Activated T-cell treated with anti-CD3 and anti-CD28 coated beads for 24 hours (primary cell): ENCODE measurements at regions not wholly inside any gene's neighbourhood (a gene's known extent, or its start where the extent isn't known, plus 50 kb on each side); places are given as distances from the start of the nearest gene placed in this dataset.

ENCODE experiments used
- DNase-seq: peaks from one replicate; pipeline ENCODE4 v3.0.0-alpha.2; 2020; ENCODE audit warnings: low read depth

DNA sequence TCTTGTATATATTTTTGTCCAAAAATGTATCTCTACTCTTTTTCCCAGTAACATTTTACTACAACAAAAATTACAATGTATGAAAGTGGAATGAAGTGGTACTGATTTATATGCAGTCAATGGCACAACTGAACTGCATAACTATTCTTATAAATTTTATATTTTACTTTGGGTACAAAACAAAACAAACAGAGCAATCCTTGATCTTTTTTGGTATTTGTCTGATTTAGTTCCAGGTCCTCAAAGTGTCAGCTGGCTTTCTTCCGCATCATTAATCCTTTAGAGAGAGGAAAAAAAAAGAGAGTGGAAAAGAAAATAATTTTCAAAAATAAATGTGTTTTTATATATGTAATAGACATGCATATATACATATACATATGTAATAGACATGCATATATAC is 252.4 kb upstream of the SLIT2 start:
- no peak for DNase-seq

DNA sequence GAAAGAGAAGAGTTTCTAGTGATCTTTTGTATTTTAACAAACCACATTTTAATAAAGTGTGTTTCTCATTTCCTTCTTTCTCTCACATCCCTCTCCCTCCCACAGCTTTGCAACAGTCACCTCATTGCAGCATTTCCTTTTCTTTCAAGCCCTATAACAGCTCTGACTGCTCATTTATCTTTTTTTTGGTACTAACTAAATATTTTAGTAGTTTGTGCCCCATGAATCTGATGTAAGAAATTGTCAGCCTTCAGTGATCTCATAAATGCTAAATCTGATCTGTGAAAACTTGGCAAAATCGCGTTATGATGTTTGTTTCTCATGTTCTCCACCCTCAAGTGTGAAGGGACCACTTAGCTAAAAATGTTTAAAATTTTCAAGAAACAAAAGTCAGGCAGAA is 258.5 kb upstream of the SLIT2 start:
- DNase-seq = no peak

DNA sequence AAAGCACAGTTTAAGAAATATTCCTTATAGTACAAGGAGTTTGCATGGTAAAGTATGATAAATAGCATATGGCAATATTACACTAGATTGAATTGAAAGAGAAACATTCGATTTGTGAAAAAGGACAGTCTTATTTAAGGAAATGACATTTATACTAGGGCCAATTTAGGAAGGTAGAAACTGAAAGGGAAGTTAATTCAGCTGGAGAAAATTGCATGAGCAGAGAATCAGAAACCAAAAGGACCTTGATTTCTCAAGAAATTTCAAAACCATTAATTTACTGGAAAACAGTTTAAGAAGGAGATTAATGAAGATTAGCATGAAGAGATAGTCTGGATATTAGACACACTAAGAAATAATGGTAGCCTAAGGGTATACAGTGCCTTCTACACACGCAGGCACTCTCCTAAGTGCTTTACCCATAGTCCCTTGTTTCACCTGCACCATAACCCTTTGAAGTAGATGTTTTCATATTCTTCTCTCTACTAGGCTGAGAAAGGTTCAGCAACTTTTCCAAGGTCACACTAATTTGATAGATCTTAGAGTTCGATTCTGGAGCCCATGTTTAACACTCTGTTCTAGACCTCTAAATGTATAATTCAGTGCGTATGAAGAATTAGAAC is 259.1 kb upstream of the SLIT2 start:
- DNase-seq = no peak

DNA sequence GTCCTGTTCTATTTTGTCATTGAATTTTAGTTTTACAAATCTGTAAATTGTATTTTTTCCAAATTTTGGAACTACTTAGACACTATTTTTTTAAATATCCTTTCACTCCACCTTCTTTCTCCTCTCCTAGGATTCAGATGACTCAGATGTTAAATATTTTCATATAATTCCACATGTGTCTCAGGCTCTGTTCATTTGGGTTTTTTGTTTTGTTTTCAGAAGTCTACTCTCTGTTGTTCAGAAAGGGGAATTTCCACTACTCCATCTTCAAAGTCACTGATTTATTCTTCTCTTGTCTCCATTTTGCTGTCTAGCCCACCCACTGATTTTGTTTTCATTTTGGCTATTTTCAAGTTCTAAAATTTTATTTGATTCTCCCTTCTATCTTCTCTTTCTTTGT is 264.0 kb upstream of the SLIT2 start:
- no peak for DNase-seq

DNA sequence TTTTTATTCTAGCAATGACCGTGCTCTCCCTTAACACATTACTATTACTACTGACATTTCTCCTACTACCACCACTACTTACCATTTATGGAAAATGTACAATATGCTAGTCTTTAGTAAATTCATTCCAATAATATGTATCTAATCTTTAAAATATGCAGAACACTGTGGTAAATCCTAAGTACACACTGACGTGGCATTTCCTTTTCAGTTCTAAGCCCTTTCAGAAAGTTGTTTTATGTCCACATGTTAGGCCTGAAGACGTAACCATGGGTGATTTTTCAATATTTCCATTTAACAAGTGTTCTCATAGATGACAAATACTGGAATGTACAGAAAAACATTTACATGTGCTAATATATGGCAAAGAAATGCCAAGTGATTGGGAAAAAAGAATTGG is 268.6 kb upstream of the SLIT2 start:
- DNase-seq = no peak

DNA sequence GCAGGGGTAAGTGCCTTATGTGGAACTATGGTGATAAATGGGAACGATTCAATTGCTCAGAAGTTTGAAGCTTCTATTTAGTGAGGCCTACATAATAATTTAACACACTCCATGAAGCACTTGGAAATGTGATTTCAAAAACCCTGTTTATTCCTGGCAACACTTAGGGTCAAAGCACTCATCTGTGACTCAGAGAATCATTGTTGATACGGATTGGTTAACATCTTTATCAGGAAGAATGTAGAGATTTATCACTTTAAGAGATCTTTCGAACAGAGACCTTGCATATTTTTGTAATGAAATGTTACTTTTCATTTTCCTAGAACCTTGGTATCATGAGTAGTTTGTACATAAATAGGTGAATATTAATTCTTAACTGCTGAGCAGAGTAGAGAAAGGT is 269.1 kb upstream of the SLIT2 start:
- no peak for DNase-seq

DNA sequence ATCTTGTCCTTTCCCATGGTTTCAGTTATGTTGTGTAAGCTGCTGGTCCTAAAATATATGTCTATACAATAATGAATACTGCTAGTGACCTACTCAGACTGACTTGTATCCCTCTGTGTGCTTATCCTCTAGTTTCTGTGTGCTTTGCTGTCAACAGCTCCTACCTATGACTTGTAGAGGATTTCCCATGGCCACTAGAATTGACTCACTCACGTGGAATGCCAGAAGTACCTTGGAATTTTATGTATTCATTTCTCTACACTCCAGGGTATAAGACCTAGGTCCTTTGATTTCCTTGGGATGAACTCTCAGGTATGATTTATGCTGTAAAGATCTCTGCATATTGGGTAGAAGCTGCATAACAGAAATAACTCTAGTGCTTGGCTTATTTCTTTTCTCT is 279.9 kb upstream of the SLIT2 start:
- no peak for DNase-seq

DNA sequence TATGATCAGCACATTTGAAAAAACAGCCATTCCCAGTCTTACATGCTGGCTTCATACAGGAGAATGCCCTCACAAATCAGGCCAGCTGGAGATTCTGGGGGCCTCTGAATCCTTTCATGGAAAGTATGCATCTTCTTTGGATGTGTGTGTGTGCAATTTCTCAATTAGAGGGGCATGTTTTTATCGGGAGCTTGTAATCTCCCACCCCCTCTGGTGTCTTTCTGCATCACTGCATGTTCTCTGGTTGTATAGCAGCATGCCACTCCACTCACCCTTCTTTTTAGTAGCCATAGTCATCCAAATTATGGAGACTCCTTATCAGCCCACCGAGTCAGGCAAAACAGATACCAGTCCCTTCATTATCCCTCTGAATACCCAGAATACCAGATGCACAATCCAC is 282.2 kb upstream of the SLIT2 start:
- no peak for DNase-seq

DNA sequence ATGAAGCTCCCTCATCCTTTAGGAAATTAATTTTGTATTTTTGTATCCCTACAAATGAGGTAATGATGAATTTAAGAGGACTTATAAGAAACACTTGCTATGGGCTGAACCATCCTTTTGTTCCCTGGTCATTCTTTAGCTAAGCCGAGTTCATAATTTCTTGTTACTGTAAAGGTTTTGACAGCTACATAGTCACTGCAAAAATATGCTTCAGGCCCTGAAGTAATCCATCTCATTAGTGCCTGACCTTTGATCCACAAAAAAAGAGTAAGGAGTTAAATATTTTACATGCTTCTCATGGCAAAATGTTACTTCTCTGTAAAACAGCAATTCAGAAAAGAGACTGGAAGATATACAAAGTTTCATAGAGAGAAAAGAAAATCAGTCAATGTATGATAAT is 290.6 kb upstream of the SLIT2 start:
- DNase-seq = no peak

DNA sequence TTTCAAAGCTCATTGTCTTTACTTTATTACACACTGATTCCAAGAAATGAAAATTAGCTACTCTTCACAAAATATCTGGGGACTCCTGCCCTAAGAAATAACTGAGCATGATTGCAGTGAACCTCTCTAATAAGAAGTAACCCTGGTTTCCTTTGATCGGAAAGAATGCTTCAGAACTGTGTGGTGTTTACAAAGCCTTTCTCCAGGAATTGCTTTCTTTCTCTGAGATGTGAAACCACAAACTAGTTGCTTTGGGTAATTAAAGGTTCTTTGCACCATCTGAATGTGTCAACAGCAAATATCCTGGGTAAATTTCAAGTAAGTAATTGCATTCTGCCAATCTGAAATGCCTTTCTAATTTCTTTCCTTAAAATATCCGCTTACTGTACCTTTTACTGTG is 292.9 kb upstream of the SLIT2 start:
- no peak for DNase-seq

DNA sequence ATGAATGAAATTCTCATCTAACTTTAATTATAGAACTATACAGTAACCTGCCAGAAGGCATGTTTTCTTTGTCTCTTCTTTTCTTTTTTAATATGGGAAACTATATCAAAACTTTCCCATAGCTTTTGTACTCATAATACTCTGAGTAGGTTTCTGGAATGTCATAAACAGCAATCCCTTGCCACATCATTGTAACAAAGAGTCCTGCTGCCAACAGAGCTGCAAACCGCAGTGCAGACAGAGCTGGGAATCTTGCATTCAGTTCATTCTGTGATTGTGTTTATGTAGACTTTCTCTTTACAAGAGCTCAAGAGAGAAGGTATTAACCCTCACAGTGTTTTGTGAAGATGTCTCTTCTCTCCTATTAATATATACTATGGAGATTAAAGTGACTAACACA is 304.4 kb upstream of the SLIT2 start:
- no peak for DNase-seq

DNA sequence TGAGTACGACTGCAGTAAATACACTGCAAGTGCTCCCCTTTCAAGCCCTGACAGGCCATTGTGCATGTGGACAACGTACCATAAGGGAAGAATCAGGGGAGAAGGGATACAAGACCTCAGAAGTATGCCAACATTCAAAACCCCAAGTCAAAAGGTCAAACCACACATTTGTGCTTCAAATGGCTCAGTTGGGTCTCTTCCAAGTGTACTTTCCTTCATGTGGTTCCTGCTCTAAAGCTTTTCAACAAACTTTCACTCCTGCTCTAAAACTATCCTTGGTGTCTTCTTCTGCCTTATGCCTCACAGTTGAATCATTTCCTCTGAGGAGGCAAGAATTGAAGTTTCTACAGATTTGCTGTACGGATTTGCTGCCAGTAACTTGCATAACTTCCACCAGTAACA is 305.7 kb upstream of the SLIT2 start:
- DNase-seq = no peak

DNA sequence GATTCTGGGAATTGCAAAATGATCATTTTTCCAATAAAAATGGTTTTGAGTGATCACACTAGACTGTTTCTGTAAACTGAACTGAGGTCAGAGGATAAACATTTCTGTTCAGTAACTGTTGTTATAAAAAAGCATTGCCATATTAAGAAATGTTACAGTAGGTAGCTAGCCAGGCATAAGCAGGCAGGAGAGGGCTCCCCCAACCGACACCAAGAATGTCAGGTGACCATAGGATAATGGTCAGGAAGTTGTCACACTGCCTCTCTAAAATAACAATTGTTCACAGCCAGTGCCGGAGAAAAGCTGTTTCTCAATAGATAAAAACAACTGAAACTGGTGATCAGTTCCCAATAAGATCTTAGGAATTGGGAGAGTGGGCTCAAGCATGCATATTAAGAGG is 306.2 kb upstream of the SLIT2 start:
- DNase-seq = no peak

DNA sequence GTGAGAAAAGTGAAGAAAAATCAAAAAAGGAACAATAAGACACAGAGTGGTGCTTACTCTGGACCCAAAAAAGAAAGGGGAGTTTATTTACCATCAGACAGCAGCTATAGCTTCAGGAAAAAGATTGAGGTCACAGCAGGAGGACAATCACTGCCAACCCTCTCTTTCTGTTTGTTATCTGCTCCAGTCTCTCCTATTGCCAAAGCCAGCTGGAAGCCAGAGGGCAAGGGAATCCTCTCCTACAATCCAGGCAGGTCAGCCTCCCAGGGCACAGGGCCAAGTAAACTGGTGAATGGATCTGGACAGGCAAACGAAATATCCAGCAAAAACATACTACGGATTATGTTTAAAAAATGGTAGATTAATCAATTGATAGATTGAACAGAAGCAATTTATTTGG is 306.9 kb upstream of the SLIT2 start:
- no peak for DNase-seq

DNA sequence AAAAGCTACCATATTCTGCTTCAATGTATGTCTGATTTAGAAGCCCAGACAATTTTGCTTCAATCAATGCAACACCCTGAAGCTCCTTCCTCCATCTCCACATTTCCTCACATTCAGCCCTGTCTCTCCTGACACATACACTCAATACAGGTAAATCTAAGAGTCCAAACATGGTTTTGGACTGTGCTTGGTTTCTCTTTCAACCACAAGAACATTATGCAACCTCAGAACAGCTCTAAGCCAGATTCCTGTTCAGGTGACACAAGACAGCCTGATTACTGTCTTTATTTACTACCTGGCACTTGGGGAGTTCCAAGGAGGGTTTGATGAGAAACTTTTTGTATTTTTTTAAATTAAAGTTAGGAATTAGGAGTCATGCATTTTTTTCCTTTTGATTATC is 307.5 kb upstream of the SLIT2 start:
- no peak for DNase-seq

DNA sequence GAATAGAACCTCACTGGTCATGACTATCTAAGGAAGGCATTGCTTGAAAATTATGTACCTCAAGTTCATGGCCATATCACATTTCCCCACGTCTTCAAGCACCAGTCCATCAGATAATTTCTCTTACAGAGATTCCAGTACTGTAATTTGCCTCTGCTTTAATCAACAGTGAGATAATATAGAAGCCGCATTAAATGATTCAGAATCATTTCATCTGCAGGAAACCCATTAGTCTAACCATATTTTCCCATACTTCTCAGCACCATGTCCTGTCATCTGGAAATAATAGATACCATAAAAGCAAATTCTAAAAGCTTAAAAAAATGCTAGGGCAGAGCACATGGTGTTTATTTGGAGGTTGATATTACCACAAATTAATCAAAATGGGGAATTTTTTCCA is 310.3 kb upstream of the SLIT2 start:
- DNase-seq = no peak

DNA sequence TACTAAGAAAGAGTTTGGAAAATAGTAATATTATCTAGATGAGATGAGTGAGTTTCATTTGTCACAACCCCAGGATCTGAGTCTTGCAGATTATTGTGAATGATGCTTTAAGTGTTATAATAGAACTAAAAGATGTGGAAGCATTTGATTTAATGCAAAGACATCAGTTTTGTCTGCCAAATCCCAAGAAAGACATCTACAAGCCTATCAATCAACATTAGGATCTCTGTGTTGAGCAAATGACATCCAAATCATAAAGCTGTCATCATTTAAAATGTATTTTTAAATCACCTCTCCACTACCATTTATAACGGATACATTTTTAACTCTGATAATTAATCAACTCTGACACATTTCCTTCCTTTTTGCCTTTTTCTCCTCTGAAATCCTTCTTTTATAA is 310.8 kb upstream of the SLIT2 start:
- no peak for DNase-seq

DNA sequence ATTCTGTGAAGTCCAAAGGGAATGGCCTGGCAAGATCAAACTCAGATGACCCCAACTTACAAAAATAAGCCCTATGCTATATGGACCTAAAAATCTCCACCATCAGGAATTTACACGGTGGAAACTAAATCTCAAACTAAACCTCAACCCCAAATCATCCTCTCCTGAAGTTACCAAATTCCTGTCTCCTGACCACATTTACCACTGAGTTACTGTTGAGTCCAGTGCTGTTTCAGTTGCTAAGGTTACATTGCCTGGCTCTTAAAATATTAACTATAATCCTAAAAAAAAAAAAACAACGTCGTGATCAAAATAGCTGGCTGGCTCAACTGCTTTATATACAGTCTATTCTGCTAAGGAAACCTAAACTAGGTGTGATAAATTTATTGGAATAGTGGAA is 315.2 kb upstream of the SLIT2 start:
- DNase-seq = no peak

DNA sequence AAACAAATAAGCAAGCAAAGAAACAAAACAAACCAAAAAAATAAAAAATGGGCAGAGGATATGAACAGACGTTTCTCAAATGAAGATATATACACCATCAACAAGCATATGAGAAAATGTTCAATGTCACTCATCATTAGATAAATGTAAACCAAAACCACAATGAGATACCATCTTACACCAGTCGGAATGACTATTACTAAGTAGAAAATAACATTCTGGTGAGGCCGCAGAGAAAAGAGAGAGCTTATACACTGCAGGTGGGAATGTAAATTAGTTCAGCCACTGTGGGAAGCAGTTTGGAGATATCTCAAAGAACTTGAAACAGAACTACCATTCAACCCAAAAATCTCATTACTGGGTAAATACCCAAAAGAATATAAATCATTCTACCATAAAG is 321.0 kb upstream of the SLIT2 start:
- no peak for DNase-seq

DNA sequence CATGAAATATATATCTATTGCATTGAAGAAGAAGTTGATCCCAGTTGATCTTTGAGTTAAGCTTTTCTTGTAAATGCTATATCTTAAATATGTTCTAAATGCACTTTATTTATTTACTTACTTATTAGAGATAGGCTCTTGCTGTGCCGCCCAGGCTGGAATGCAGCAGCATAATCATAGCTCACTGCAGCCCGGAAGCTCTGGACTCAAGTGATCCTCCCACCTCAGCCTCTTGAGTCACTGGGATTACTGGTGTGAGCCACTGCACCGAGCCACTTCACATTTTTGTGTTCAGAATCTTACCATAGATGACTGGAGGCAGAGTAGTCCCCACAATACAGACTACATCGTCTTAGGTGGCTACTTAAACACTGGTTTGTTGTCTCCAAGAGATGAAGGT is 324.3 kb upstream of the SLIT2 start:
- DNase-seq = no peak

DNA sequence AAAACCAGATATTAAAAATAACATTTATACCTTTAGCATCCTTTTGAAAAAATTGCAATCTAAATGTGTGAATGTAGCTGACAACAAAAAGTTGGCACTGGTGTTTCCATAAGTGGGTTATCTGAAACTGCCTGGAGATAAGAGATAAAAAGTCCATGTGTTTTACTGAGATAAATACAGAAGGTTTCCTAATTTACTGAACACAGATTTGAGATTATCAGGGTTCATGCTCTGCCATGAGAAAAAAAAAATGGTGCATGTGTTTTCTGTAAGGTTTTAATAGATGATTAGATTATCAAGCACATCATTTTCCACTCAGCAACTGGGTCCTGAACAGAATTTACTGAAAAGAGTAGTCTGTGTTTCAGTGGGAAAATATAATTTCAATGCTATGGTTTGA is 326.2 kb upstream of the SLIT2 start:
- no peak for DNase-seq

DNA sequence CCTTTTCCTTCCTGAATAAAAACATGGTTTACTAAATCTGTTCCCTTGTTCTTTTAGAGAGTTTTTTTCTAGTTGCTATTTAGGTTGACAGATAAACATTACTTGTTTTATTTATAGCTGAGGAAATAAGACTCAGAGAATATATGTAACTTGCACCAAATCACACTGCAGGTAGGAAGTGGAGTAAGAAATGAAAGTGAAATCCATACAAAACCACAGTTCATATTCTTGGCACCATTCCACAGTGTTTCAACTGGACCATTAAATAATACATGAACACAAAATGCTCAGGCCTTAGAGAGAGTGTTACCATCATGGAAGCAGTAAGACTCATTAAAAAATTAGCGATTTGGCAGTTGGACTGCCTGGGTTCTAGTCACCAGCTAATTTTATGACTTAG is 326.9 kb upstream of the SLIT2 start:
- no peak for DNase-seq

DNA sequence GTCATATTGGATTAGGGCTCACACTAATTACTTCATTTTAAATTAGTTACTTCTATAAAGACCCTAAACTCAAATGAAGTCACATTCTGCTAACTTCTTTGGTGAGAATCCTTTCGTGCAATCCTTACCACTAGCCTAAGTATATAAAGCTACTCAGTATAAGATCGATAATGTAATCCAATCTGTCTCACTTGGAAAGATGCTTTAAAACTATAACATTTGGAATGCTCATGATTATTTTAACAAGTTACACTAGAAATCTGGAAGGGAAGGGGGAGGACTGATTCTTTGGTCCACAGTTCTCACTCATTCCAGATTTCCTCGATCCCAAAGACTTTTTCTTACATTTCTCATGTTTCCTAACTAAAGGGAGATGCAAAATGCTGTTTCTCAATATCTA is 336.4 kb upstream of the SLIT2 start:
- no peak for DNase-seq

DNA sequence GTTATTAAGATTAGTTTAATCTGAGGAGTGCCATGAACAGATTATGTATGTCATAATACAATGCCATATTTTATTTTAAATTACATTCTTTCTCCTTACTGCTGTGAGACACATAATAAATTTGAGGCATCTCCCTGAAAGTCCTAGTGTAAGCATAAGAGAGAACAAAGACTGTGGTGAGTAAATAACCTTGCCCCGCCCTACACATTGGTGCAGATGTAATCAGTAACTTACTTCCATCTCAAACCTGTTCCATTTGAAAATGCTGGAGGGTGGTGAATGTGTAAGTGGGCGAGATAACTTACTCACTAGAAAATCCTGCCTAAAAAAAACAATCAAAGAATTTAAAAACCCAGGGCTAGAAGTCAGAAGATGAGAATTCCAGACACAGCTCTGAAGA is 338.1 kb upstream of the SLIT2 start:
- no peak for DNase-seq

DNA sequence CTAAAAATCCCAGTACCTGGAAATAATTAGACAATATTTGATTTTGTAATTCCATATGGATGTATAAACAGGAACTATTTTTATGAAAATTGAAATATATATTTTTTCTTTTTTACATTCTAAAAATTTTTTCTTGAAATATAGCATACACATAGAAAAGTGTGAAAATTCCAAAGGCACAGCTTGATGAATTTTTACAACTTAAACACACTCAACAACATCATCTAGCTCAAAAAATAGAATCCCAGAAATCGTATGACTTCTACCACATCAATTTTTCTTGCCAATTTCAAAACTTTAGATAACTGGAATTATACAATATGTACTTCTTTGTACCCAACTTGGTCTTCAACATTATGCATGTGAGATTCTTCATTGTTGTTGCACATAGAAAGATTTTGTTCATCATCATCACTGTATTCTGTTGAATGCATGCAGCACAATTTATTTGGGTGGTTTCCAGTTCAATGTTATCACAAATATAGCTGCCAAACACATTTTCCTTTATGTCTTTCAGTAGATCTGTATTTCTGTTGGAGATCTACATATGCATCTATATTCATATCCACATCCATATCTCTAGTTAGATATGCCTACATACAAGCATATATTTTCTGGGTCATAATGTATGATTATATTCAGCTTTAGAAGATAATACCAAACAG is 340.7 kb upstream of the SLIT2 start:
- no peak for DNase-seq
